ENCODE measurements at regions not wholly inside any gene's neighbourhood (a gene's known extent, or its start where the extent isn't known, plus 50 kb on each side); places are given as distances from the start of the nearest gene placed in this dataset.

DNA sequence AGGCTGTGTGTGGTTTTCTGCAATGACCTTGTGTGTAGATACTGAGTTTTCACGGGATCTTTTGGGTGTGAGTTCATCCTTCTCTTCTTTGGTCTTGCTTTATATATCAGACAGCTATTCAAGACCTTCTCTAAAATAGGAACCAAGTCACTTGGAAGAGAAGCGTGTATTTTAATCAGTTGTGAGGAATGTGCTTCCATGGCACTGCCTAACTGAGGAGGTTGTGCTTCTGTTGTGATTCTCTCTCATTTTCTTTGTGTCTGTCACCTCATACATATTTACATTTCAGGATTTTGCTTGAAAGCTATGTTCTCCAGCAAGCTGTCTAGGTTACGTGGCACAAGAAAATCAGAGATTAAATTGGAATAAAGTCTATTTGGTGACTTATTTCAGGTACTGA, 428.7 kb downstream of the QKI start:
- Histone ChIP-seq H3K4me1 (ENCODE audit: insufficient read depth, low read length) (no peaks in the 10 kb centered on the region), H3K9me3 (ENCODE audit: control insufficient read depth, insufficient read depth, low read length) (no peaks in the 10 kb centered on the region), H3K9ac (ENCODE audit: low read depth, low read length) (no peak overlapping the region), H3K36me3 (ENCODE audit: insufficient read depth, low read length) (no peaks in the 10 kb centered on the region)

DNA sequence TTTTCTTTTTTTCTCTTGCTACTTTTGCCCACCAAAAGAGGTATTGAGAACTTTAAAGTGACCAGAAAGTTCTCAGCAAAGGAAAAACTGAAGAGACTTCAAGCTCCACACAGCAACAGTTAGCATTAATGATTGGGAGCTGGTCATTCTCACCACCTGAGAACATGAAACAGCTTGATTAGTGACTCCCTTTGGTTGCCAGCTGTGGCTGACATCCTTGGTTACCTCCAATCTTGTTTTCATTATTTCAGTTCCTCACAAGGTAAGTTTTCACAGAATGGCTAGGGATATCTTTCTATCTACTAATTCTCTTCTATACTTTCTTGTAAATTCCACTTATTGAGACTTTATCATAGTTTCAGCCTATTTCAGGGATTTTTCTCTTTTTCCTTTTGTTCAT, 427.9 kb downstream of the QKI start:
- Histone ChIP-seq H3K4me1 (ENCODE audit: insufficient read depth, low read length) (no peaks in the 10 kb centered on the region), H3K9me3 (ENCODE audit: control insufficient read depth, insufficient read depth, low read length) (no peaks in the 10 kb centered on the region), H3K9ac (ENCODE audit: low read depth, low read length) (no peak overlapping the region), H3K36me3 (ENCODE audit: insufficient read depth, low read length) (no peaks in the 10 kb centered on the region)

DNA sequence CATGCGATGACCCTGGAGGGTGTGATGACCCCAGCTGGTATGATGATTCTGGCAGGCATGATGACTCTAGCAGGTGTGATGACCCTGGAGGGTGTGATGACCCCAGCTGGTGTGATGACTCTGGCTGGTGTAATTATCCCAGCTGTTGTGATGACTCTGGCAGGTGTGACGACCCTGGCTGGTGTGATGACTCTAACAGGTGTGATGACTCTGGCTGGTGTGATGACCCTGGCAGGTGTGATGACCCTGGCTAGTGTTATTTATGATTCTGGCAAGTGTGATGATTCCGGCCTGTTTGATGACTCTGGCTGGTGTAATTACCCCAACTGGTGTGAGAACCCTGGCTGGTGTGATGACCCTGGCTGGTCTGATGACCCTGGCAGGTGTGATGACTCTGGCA, 427.2 kb downstream of the QKI start:
- H3K36me3 ChIP-seq (ENCODE audit: insufficient read depth, low read length), result no peaks in the 10 kb centered on the region
- H3K9me3 ChIP-seq (ENCODE audit: control insufficient read depth, insufficient read depth, low read length), result no peaks in the 10 kb centered on the region
- H3K4me1 ChIP-seq (ENCODE audit: insufficient read depth, low read length), result no peaks in the 10 kb centered on the region
- H3K9ac ChIP-seq (ENCODE audit: low read depth, low read length), result no peak overlapping the region

DNA sequence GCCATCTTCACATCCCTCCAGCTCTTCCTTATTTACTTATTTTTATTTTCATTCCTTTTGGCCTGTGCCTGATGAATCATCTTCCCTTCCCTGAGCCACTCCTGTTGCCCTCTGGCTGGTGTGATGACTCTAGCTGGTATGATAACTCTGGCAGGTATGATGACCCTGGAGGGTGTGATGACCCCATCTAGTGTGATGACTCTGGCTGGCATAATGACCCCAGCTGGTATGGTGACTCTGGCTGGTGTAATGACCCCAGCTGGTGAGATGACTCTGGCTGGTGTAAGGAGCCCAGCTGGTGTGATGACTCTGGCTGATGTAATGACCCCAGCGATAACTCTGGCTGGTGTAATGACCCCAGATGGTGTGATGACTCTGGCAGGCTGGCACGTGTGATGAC, 426.8 kb downstream of the QKI start:
- no peaks in the 10 kb centered on the region for H3K36me3 ChIP-seq (ENCODE audit: insufficient read depth, low read length)
- no peaks in the 10 kb centered on the region for H3K4me1 ChIP-seq (ENCODE audit: insufficient read depth, low read length)
- no peaks in the 10 kb centered on the region for H3K9me3 ChIP-seq (ENCODE audit: control insufficient read depth, insufficient read depth, low read length)
- H3K9ac ChIP-seq (ENCODE audit: low read depth, low read length), result no peak overlapping the region

DNA sequence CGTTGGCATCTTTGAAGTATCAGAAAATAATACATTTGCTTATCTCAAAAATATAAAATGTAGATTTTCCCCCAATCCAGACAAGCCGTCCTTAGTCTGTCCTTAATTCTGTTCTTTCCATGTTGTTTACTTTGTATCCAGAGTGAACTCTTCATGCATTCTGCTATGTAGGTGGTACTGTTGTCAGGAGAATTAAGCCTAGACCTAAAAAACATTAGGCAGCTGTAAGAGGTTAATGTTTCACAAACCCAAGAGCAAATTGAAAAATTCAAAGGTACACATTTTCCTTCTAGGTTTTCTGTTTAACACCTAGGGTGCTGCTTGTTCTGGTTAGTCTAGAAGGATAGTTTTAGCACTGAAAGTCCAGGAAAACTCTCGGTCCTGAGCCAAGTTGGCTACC, 426.4 kb downstream of the QKI start:
- Histone ChIP-seq H3K9me3 (ENCODE audit: control insufficient read depth, insufficient read depth, low read length) (no peaks in the 10 kb centered on the region), H3K4me1 (ENCODE audit: insufficient read depth, low read length) (no peaks in the 10 kb centered on the region), H3K36me3 (ENCODE audit: insufficient read depth, low read length) (no peaks in the 10 kb centered on the region), H3K9ac (ENCODE audit: low read depth, low read length) (no peak overlapping the region)

DNA sequence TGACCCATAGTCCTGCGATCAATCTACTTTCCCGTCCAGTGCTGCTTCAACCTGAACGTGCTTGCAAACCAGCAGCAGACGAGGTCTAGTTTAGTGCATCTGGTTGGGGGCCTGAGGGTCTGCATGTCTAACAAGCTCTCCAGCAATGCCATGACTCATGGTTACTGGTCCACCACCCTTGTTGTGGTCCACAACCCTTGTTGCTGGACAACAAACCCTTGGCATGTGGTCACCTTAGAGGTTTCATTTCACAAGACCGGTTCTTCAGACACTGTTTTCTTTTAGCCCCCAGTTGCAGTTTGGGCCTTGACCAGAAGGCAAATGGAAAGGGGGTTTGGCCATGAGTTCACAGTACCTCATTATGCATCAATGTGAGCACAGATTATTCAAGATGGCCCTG, 424.8 kb downstream of the QKI start:
- no peaks in the 10 kb centered on the region for H3K36me3 ChIP-seq (ENCODE audit: insufficient read depth, low read length)
- no peaks in the 10 kb centered on the region for H3K4me1 ChIP-seq (ENCODE audit: insufficient read depth, low read length)
- H3K9me3 ChIP-seq (ENCODE audit: control insufficient read depth, insufficient read depth, low read length), result no peaks in the 10 kb centered on the region
- H3K9ac ChIP-seq (ENCODE audit: low read depth, low read length), result no peak overlapping the region

DNA sequence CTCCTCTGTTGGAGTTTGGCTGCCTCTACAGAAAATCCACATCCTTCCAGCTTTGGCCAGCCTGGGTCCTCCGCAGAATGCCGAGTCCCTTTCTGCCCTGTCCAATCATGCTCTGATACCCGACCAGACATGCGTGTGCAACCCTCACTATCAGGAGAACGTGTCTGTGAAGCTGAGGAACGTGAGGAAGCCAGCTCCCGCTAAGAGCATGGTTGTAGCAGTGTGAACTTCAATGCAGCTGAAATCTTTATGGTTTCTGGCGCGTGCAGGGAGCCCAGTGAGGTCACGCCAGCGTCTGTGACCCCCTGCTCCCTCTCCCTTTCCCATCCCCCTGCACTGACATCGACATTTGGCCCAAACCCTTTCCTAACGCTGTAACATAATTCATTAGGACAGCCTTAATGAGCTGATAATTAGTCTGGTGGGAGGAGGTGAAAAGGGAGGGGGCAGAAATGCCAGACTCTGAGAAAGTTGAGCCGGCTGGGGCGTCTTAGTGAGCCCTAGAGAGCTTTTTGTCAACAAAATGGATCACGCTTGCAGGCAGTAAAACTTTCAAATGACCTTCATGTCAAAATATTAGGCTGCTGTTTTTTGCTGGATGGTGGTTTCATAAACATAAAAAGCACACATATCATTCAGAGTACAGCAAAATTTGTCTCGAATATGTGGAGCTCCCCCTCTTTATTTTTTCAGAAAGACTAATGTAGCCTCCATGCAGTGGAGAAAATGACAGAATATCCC, 423.3 kb downstream of the QKI start:
- Histone ChIP-seq H3K4me1 (ENCODE audit: insufficient read depth, low read length) (no peaks in the 10 kb centered on the region), H3K9ac (ENCODE audit: low read depth, low read length) (no peak overlapping the region), H3K9me3 (ENCODE audit: control insufficient read depth, insufficient read depth, low read length) (no peaks in the 10 kb centered on the region), H3K36me3 (ENCODE audit: insufficient read depth, low read length) (no peaks in the 10 kb centered on the region)

DNA sequence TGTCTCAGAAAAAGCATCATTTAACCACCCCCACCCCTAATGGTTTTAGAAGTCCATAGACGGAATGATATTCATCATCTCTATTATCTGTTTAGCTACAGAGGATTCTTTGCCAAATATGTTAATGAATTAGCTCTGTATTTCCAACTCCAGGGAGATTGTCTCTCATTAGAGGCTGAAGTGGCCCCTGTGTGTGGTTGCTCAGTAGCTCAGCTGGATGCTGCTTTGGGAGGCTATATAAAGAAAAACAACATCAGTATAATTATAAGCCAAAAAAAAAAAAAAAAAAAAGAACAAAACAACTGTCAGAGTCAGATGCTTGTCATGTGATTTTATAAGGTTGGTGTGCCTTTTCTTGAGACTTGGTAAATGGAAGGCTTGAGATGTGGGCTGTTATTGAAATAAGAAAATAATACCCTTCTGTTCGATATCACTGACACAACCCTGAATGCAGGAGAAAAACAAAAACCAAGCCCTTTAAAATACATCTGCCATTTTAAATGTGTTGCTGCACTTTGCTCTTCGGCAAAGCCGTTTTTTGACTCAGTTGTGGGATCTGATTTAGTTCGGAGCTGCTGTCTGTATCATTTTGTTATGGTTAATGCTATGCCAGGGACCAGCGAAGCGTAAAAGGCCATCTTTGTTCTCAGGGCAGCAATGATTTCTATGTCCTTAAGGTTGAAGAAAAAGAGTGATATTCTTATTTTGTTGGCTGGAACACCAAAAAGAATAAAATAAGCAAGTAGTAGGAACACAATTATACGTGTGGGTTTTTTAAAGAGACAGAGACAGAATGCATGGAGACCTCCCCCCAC, 422.6 kb downstream of the QKI start:
- H3K9ac ChIP-seq (ENCODE audit: low read depth, low read length), result no peak overlapping the region
- no peaks in the 10 kb centered on the region for H3K9me3 ChIP-seq (ENCODE audit: control insufficient read depth, insufficient read depth, low read length)
- no peaks in the 10 kb centered on the region for H3K4me1 ChIP-seq (ENCODE audit: insufficient read depth, low read length)
- no peaks in the 10 kb centered on the region for H3K36me3 ChIP-seq (ENCODE audit: insufficient read depth, low read length)

DNA sequence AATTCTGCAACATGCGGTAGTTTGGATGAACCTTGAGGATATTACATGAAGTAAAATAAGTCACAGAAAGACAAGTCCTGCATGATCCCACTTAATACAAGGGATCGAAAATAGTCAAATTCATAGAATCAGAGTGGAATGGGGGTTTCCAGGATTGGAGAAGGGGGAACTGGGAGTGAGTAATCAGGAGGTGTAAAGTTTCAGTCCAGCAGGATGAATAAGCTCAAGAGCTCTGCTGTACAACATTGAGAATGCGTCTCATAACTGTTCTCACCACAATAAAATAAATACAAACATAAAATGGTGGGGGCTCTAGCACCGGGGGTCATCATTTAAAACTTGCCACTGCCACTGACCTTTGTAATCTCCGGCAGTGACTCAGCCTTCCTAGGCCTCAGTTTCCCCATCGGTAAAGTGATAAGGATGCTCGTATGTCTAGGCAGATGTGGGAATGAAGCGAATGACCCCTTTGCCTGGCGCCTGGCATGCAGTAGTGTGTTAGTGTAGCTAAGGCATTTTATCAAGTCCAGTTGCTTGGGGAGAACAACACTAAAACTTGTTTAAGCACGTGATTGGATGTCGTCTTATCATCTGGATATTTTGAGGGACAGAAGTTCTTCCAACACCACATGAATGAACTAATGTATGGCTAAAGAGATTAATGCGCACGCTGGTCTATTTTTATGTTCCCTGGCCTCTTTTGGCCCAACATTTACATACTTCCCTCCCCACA, 421.1 kb downstream of the QKI start:
- Histone ChIP-seq H3K9me3 (ENCODE audit: control insufficient read depth, insufficient read depth, low read length) (no peaks in the 10 kb centered on the region), H3K36me3 (ENCODE audit: insufficient read depth, low read length) (no peaks in the 10 kb centered on the region), H3K9ac (ENCODE audit: low read depth, low read length) (no peak overlapping the region), H3K4me1 (ENCODE audit: insufficient read depth, low read length) (no peaks in the 10 kb centered on the region)

DNA sequence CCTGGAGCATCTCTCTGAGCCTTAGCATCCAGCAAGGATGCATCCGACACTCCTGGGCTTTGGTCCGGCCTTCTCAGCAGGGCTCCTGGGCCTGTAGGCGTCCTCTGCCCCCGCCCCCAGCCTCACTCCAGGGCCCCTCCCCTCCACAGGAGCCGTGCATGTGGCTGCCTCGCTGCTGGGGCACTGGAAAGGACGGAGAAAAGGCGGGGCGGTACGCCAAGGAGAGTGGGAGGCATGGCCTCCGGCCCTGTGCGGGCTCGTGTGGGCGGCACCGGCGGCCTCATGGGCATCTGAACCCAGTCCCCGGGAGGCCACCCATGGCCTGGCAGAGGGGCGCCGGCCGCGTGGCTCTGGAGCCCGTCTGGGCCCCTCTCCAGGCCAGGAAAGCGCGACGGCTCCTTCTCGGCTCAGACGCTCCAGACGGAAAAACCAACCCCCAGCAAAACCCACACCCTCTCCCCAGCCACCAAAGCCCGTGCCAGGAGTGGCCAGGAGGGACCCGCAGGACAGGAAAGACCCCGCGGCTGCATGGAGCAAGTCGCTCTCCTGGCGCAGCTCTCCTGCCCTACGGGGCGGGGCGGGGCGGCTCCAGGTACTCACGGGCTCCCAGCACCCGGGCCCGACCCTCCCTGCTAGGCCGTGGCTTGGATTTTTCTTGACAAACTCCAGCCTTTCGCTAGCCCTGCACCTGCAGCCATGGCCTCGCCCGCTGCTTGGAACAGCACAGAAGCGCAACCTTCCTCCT, 419.9 kb downstream of the QKI start:
- H3K36me3 ChIP-seq (ENCODE audit: insufficient read depth, low read length), result no peaks in the 10 kb centered on the region
- no peaks in the 10 kb centered on the region for H3K4me1 ChIP-seq (ENCODE audit: insufficient read depth, low read length)
- no peak overlapping the region; the same call in 1 of the 2 replicates for H3K9ac ChIP-seq (ENCODE audit: low read depth, low read length)
- H3K9me3 ChIP-seq (ENCODE audit: control insufficient read depth, insufficient read depth, low read length), result no peaks in the 10 kb centered on the region

DNA sequence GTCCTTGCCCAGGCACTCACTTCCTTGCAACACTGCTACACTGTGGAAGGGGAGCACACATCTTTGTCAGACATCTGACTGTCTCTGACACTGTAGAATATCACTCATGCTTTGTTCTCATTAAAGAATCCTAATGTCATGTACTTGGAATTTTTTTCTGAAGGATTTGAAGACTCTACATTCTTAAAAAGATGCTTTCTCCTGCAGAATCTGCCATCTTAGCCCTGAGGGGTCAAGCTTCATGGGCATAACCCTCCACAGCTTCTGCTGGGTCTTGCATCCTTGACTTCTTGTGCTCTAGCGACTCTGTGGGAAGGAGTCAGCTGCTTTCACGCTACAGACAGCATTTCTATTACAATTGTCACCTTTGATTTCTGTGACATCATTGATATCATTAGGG, 417.2 kb downstream of the QKI start:
- Histone ChIP-seq H3K9me3 (ENCODE audit: control insufficient read depth, insufficient read depth, low read length) (no peaks in the 10 kb centered on the region), H3K36me3 (ENCODE audit: insufficient read depth, low read length) (no peaks in the 10 kb centered on the region), H3K9ac (ENCODE audit: low read depth, low read length) (no peak overlapping the region), H3K4me1 (ENCODE audit: insufficient read depth, low read length) (no peaks in the 10 kb centered on the region)

DNA sequence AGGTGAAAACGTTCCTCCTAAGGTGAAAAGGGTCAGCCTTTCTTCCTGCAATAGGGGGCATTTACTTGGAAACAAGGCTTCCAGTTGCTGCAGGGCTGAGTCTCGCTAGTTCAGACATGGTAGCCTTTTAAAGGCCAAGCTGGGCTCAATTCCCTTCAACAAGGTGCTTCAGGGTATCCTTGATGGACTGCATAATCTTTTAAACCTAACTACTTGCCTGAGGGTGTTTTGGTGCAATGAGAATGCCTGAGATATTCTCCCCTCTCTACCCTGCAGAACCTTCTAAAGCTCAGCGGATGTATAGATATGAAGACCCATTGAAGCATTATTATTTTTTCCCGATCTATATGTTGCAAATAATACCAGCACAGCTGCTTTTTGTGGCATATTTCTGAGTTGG, 416.1 kb downstream of the QKI start:
- Histone ChIP-seq H3K9ac (ENCODE audit: low read depth, low read length) (no peak overlapping the region), H3K36me3 (ENCODE audit: insufficient read depth, low read length) (no peaks in the 10 kb centered on the region), H3K4me1 (ENCODE audit: insufficient read depth, low read length) (no peaks in the 10 kb centered on the region), H3K9me3 (ENCODE audit: control insufficient read depth, insufficient read depth, low read length) (no peaks in the 10 kb centered on the region)

DNA sequence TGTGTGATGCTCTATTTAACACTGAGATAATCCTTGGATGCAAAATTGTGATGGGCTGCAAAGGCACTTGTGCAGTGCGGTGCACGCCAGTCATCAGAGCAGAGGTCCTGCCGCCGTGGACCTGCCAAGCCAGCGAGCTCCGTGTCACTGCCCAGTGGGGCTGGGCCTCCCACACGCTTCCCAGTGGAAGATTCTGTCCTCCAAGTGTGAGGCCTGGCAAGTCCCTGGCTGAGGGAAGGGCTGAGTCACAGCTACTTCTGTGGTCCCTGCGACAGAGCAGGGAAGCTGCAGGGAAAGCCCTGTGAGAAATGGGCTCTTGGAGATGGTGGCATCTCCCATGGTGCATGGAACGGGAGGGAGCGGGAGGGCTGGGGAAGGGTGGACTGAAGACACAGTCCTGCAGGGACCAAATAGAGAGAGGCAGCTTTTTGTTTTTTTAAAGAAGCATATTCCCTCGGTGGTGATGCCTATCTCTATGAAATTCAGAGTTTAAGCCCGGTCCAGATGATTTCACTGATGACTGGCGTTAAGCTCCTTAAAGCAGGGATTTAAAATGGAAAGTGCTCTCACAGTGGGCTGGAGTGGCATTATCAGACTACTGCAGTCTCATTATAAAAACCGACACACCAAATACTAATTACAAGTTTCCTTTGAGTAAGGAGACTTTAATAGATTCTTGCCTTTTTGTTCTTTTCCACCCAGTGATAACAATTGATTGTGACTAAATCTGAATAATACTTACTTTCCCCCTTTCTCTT, 413.7 kb downstream of the QKI start:
- Histone ChIP-seq H3K9me3 (ENCODE audit: control insufficient read depth, insufficient read depth, low read length) (no peaks in the 10 kb centered on the region), H3K9ac (ENCODE audit: low read depth, low read length) (no peak overlapping the region), H3K36me3 (ENCODE audit: insufficient read depth, low read length) (no peaks in the 10 kb centered on the region), H3K4me1 (ENCODE audit: insufficient read depth, low read length) (no peaks in the 10 kb centered on the region)

DNA sequence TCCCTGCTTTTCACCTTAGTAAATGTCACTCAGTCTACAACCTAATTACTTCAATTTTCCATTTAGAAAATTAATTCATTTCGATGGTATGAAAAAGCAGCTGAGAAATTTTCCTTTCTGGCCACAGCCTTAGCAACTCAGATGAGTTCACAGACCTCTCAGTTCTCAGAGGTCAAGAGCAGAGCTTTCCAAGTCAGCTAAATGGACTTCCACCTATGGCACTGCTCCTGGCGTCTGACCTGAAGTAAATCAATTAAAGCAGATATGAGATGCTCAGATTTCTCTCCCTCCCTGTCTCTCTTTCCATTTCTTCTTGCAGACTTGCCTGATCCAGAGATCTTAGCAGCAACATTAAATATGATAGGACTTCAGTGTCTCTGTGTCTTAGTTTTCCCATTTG, 412.6 kb downstream of the QKI start:
- no peaks in the 10 kb centered on the region for H3K9me3 ChIP-seq (ENCODE audit: control insufficient read depth, insufficient read depth, low read length)
- H3K36me3 ChIP-seq (ENCODE audit: insufficient read depth, low read length), result no peaks in the 10 kb centered on the region
- H3K4me1 ChIP-seq (ENCODE audit: insufficient read depth, low read length), result no peaks in the 10 kb centered on the region
- no peak overlapping the region for H3K9ac ChIP-seq (ENCODE audit: low read depth, low read length)
